WTC11 (cell line): ENCODE measurements at regions not wholly inside any gene's neighbourhood (a gene's known extent, or its start where the extent isn't known, plus 50 kb on each side); places are given as distances from the start of the nearest gene placed in this dataset.

ENCODE experiments used
- ATAC-seq: fragments of 200-7000 bp; cut with Tn5 transposase; 2 replicates; pipeline ENCODE4 v1.10.0; 2021; ENCODE audit warnings: mild to moderate bottlenecking, moderate library complexity
- CTCF ChIA-PET: fragments of 300-600 bp; sonication (Branson Sonifier 250); formaldehyde crosslinking; loops from one replicate; lab custom pipeline; 2021; ENCODE audit warnings: antibody characterized with exemption; lab: Charles Lee
- POLR2A ChIA-PET: fragments of 350-600 bp; sonication (Branson Sonifier 250); formaldehyde crosslinking; loops from one replicate; lab custom pipeline; 2021; ENCODE audit warnings: antibody characterized with exemption; lab: Charles Lee
- DNase-seq: peaks from one replicate; pipeline ENCODE4 v3.0.0; 2021; ENCODE audit warnings: low spot score
- H3K27ac Mint-ChIP-seq: 2 replicates; pipeline ENCODE4 v1.8.0; 2021; ENCODE audit warnings: mixed read lengths
- H3K27me3 Mint-ChIP-seq: 2 replicates; pipeline ENCODE4 v1.8.0; 2021; ENCODE audit warnings: low read depth, mild to moderate bottlenecking, moderate library complexity, mixed read lengths
- H3K36me3 Mint-ChIP-seq: 2 replicates; pipeline ENCODE4 v1.8.0; 2021; ENCODE audit warnings: mixed read lengths
- H3K4me1 Mint-ChIP-seq: 2 replicates; pipeline ENCODE4 v1.8.0; 2022; ENCODE audit warnings: mixed read lengths
- H3K4me3 Mint-ChIP-seq: 2 replicates; pipeline ENCODE4 v1.8.0; 2021; ENCODE audit warnings: mild to moderate bottlenecking, moderate library complexity, mixed read lengths
- H3K9me3 Mint-ChIP-seq: 2 replicates; pipeline ENCODE4 v1.8.0; 2021; ENCODE audit warnings: mixed read lengths
- ARID4B ChIP-seq: sonication (generic); formaldehyde crosslinking; IDR thresholded peaks from 2 replicates; pipeline ENCODE4 v1.8.0; 2023; ENCODE audit warnings: missing genetic modification reagents, mild to moderate bottlenecking, borderline replicate concordance
- ATF3 ChIP-seq: sonication (generic); formaldehyde crosslinking; conservative IDR thresholded peaks from 2 replicates; pipeline ENCODE4 v1.8.1; 2022; ENCODE audit warnings: mild to moderate bottlenecking, missing genetic modification reagents
- CREM ChIP-seq: sonication (generic); formaldehyde crosslinking; IDR thresholded peaks from 2 replicates; pipeline ENCODE4 v1.8.1; 2022; ENCODE audit warnings: mild to moderate bottlenecking, missing genetic modification reagents, moderate library complexity
- E2F4 ChIP-seq: sonication (generic); formaldehyde crosslinking; IDR thresholded peaks from 2 replicates; pipeline ENCODE4 v1.8.1; 2022; ENCODE audit warnings: low read depth, mild to moderate bottlenecking, moderate library complexity, missing genetic modification reagents, borderline replicate concordance
- E2F5 ChIP-seq: sonication (generic); formaldehyde crosslinking; IDR thresholded peaks from 2 replicates; pipeline ENCODE4 v1.8.1; 2022; ENCODE audit warnings: mild to moderate bottlenecking, moderate library complexity, missing genetic modification reagents
- ESRRA ChIP-seq: sonication (generic); formaldehyde crosslinking; IDR thresholded peaks from 2 replicates; pipeline ENCODE4 v1.8.1; 2022; ENCODE audit warnings: mild to moderate bottlenecking, missing genetic modification reagents, borderline replicate concordance
- GABPB1 ChIP-seq: sonication (generic); formaldehyde crosslinking; IDR thresholded peaks from 2 replicates; pipeline ENCODE4 v1.8.1; 2023; ENCODE audit warnings: mild to moderate bottlenecking, missing genetic modification reagents
- IRF2 ChIP-seq: sonication (generic); formaldehyde crosslinking; IDR thresholded peaks from 2 replicates; pipeline ENCODE4 v1.8.0; 2022; ENCODE audit warnings: low read depth, missing genetic modification reagents, borderline replicate concordance
- MYBL2 ChIP-seq: sonication (generic); formaldehyde crosslinking; IDR thresholded peaks from 2 replicates; pipeline ENCODE4 v1.8.1; 2023; ENCODE audit warnings: mild to moderate bottlenecking, moderate library complexity, missing genetic modification reagents
- NFYB ChIP-seq: sonication (generic); formaldehyde crosslinking; conservative IDR thresholded peaks from 2 replicates; pipeline ENCODE4 v1.8.0; 2022; ENCODE audit warnings: low read depth, missing genetic modification reagents
- NR2C2 ChIP-seq: sonication (generic); formaldehyde crosslinking; IDR thresholded peaks from 2 replicates; pipeline ENCODE4 v1.8.0; 2022; ENCODE audit warnings: mild to moderate bottlenecking, missing genetic modification reagents
- NR3C1 ChIP-seq: sonication (generic); formaldehyde crosslinking; conservative IDR thresholded peaks from 2 replicates; pipeline ENCODE4 v1.8.1; 2023; ENCODE audit warnings: low read depth, mild to moderate bottlenecking, missing genetic modification reagents
- RORB ChIP-seq: fragments of 250-450 bp; sonication (Bioruptor Pico); IDR thresholded peaks from 2 replicates; pipeline ENCODE4 v1.9.0; 2021; ENCODE audit warnings: mild to moderate bottlenecking
- SP1 ChIP-seq: sonication (generic); formaldehyde crosslinking; conservative IDR thresholded peaks from 2 replicates; pipeline ENCODE4 v1.8.1; 2022; ENCODE audit warnings: missing genetic modification reagents
- TEAD4 ChIP-seq: sonication (generic); formaldehyde crosslinking; IDR thresholded peaks from 2 replicates; pipeline ENCODE4 v1.8.0; 2022; ENCODE audit warnings: mild to moderate bottlenecking, missing genetic modification reagents
- ZBTB21 ChIP-seq: sonication (generic); formaldehyde crosslinking; IDR thresholded peaks from 2 replicates; pipeline ENCODE4 v1.8.1; 2023; ENCODE audit warnings: mild to moderate bottlenecking, missing genetic modification reagents, borderline replicate concordance
- ZNF425 ChIP-seq: fragments of 250-450 bp; sonication (Bioruptor Pico); conservative IDR thresholded peaks from 2 replicates; pipeline ENCODE4 v1.9.0; 2021; ENCODE audit warnings: mild to moderate bottlenecking
- ZSCAN18 ChIP-seq: fragments of 250-450 bp; sonication (Bioruptor Pico); IDR thresholded peaks from 2 replicates; pipeline ENCODE4 v2.1.2; 2022; ENCODE audit warnings: mild to moderate bottlenecking, moderate library complexity

- H3K9me3 Mint-ChIP-seq = no peaks in the 10 kb centered on the region; the same call in 1 of the 2 replicates
- no peak overlapping the region for H3K4me3 Mint-ChIP-seq
- CTCF ChIA-PET = no interaction called here
These were observed 101.5 kb upstream of the EGR2 start for GRCh38 chr10:62917475-62918238.

GRCh38 chr10:62916141-62916603 lies 100.0 kb upstream of the EGR2 start:
- H3K9me3 Mint-ChIP-seq = no peaks in the 10 kb centered on the region; the same call in 1 of the 2 replicates
- ChIA-PET CTCF (no interaction called here), POLR2A (no interaction called here)
- no peak overlapping the region for H3K27ac Mint-ChIP-seq
- no peaks in the 10 kb centered on the region for H3K36me3 Mint-ChIP-seq
- no peaks in the 10 kb centered on the region; the same call in 1 of the 2 replicates for H3K27me3 Mint-ChIP-seq
- DNase-seq = no peak
- H3K4me1 Mint-ChIP-seq = peaks cover 18% of the 10 kb centered on the region
- ATAC-seq = no peak
- H3K4me3 Mint-ChIP-seq = no peak overlapping the region
- no peak for TF ChIP-seq CREM
- TF ChIP-seq IRF2 (CRISPR knock-in tag) = no peak
- no peak for TF ChIP-seq SP1
- TF ChIP-seq TEAD4 (CRISPR knock-in tag) = no peak
- TF ChIP-seq GABPB1 (CRISPR knock-in tag) = no peak
- TF ChIP-seq NR3C1 (CRISPR knock-in tag) = no peak
- TF ChIP-seq ZNF425 (CRISPR knock-in tag) = no peak
- TF ChIP-seq E2F5 (CRISPR knock-in tag) = no peak
- TF ChIP-seq MYBL2 (CRISPR knock-in tag) = no peak

More at GRCh38 chr10:62917475-62918238, 101.5 kb upstream of the EGR2 start:
- POLR2A ChIA-PET = no interaction called here
- no peaks in the 10 kb centered on the region; the same call in 1 of the 2 replicates for H3K27me3 Mint-ChIP-seq
- no peaks in the 10 kb centered on the region for H3K36me3 Mint-ChIP-seq
- no peak for ATAC-seq
- TF ChIP-seq NFYB (CRISPR knock-in tag) (no peak), ESRRA (CRISPR knock-in tag) (no peak), ZBTB21 (CRISPR knock-in tag) (no peak), NR3C1 (CRISPR knock-in tag) (no peak), ATF3 (no peak), RORB (no peak), ZSCAN18 (CRISPR knock-in tag) (no peak), E2F4 (CRISPR knock-in tag) (no peak), NR2C2 (no peak), ARID4B (no peak)
- TF ChIP-seq, all 79 proteins: peak for 0
- Mint-ChIP-seq H3K27ac (no peak overlapping the region), H3K4me1 (peaks cover 6% of the 10 kb centered on the region; the same call in 1 of the 2 replicates)
- DNase-seq = no peak
